GM23338 (cell line): ENCODE measurements at regions not wholly inside any gene's neighbourhood (a gene's known extent, or its start where the extent isn't known, plus 50 kb on each side); places are given as distances from the start of the nearest gene placed in this dataset.

Experiments used
- CREB1 ChIP-seq: fragments of 250-450 bp; sonication (Bioruptor Pico); IDR thresholded peaks from 2 replicates; pipeline ENCODE4 v1.5.0; 2020; ENCODE audit warnings: low read depth, mild to moderate bottlenecking, moderate library complexity
- CTCF ChIP-seq, 2 experiments: fragments of 200-600 bp in 1 of 2; sonication (generic) in 1 of 2; conservative IDR thresholded peaks; 2 replicates each; pipeline versions ENCODE4 v1.5.1 to v1.6.1; 2016 to 2017; ENCODE audit warnings: antibody characterized with exemption in 2 of 2, low read depth in 2 of 2, mild to moderate bottlenecking in 2 of 2, moderate library complexity in 1 of 2
- EZH2 ChIP-seq: fragments of 200-600 bp; sonication (generic); IDR thresholded peaks from one replicate; pipeline ENCODE4 v1.8.0; 2017; ENCODE audit warnings: antibody characterized with exemption, mild to moderate bottlenecking, low read depth; ENCODE audit not compliant: unreplicated experiment
- EZH2phosphoT487 ChIP-seq: fragments of 200-600 bp; sonication (generic); IDR thresholded peaks from one replicate; pipeline ENCODE4 v1.8.1; 2018; ENCODE audit warnings: antibody characterized with exemption; ENCODE audit not compliant: unreplicated experiment
- JUNB ChIP-seq: IDR thresholded peaks from one replicate; pipeline ENCODE4 v1.6.1; 2016; ENCODE audit warnings: antibody characterized with exemption; ENCODE audit not compliant: unreplicated experiment
- POLR2AphosphoS5 ChIP-seq: IDR thresholded peaks from 2 replicates; pipeline ENCODE4 v1.6.1; 2016; ENCODE audit warnings: antibody characterized with exemption, low read depth
- REST ChIP-seq: IDR thresholded peaks from one replicate; pipeline ENCODE4 v1.6.1; 2018; ENCODE audit warnings: antibody characterized with exemption; ENCODE audit not compliant: unreplicated experiment
- STAT1 ChIP-seq: IDR thresholded peaks from one replicate; pipeline ENCODE4 v1.6.1; 2016; ENCODE audit warnings: antibody characterized with exemption; ENCODE audit not compliant: unreplicated experiment

- TF ChIP-seq JUNB: no peak
- no peak for TF ChIP-seq CTCF (conservative IDR thresholded peaks at IDR 0.05; ENCODE audit: low read depth in 2 of 2)
- TF ChIP-seq CREB1 (CRISPR knock-in tag): no peak
- no peak for TF ChIP-seq EZH2
- TF ChIP-seq REST: no peak
- no peak for TF ChIP-seq POLR2AphosphoS5
- TF ChIP-seq EZH2phosphoT487: no peak
- TF ChIP-seq STAT1: no peak
Observed at GRCh38 chr18:29838556-29838955, 1204.0 kb downstream of the DSC3 start.
